ENCODE measurements at regions not wholly inside any gene's neighbourhood (a gene's known extent, or its start where the extent isn't known, plus 50 kb on each side); places are given as distances from the start of the nearest gene placed in this dataset.

- TF ChIP-seq, protein P1, sequence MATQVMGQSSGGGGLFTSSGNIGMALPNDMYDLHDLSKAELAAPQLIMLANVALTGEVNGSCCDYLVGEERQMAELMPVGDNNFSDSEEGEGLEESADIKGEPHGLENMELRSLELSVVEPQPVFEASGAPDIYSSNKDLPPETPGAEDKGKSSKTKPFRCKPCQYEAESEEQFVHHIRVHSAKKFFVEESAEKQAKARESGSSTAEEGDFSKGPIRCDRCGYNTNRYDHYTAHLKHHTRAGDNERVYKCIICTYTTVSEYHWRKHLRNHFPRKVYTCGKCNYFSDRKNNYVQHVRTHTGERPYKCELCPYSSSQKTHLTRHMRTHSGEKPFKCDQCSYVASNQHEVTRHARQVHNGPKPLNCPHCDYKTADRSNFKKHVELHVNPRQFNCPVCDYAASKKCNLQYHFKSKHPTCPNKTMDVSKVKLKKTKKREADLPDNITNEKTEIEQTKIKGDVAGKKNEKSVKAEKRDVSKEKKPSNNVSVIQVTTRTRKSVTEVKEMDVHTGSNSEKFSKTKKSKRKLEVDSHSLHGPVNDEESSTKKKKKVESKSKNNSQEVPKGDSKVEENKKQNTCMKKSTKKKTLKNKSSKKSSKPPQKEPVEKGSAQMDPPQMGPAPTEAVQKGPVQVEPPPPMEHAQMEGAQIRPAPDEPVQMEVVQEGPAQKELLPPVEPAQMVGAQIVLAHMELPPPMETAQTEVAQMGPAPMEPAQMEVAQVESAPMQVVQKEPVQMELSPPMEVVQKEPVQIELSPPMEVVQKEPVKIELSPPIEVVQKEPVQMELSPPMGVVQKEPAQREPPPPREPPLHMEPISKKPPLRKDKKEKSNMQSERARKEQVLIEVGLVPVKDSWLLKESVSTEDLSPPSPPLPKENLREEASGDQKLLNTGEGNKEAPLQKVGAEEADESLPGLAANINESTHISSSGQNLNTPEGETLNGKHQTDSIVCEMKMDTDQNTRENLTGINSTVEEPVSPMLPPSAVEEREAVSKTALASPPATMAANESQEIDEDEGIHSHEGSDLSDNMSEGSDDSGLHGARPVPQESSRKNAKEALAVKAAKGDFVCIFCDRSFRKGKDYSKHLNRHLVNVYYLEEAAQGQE (IDR thresholded peaks at IDR 0.05; ENCODE audit: insufficient read depth in 1 of 2, low read depth in 2 of 2, low read length in 2 of 2): no peak
- no peak for TF ChIP-seq SIN3A (IDR thresholded peaks at IDR 0.05; ENCODE audit: borderline replicate concordance, insufficient read depth, low read length)
- no peak for TF ChIP-seq POLR2AphosphoS5 (IDR thresholded peaks at IDR 0.05; ENCODE audit: low read depth, low read length)
- TF ChIP-seq TAF1 (IDR thresholded peaks at IDR 0.05; ENCODE audit: borderline replicate concordance, insufficient read depth, low read length): no peak
- TF ChIP-seq FOXP2 (optimal IDR thresholded peaks at IDR 0.05; ENCODE audit: borderline replicate concordance, extremely low read depth, extremely low read length, insufficient read depth): no peak
Measured at GRCh38 chr3:68479779-68480178, 452.6 kb downstream of the TAFA4 start.

GRCh38 chr3:68468695-68469375 is 463.5 kb downstream of the TAFA4 start:
- no peak for TF ChIP-seq TAF1 (IDR thresholded peaks at IDR 0.05; ENCODE audit: borderline replicate concordance, insufficient read depth, low read length)
- TF ChIP-seq, protein P1 (IDR thresholded peaks at IDR 0.05; ENCODE audit: insufficient read depth in 1 of 2, low read depth in 2 of 2, low read length in 2 of 2): no peak
- TF ChIP-seq POLR2AphosphoS5 (IDR thresholded peaks at IDR 0.05; ENCODE audit: low read depth, low read length): no peak
- TF ChIP-seq FOXP2 (optimal IDR thresholded peaks at IDR 0.05; ENCODE audit: borderline replicate concordance, extremely low read depth, extremely low read length, insufficient read depth): no peak
- no peak for TF ChIP-seq SIN3A (IDR thresholded peaks at IDR 0.05; ENCODE audit: borderline replicate concordance, insufficient read depth, low read length)

GRCh38 chr3:68467465-68467864 is 464.9 kb downstream of the TAFA4 start:
- TF ChIP-seq FOXP2 (optimal IDR thresholded peaks at IDR 0.05; ENCODE audit: borderline replicate concordance, extremely low read depth, extremely low read length, insufficient read depth) (no peak), POLR2AphosphoS5 (IDR thresholded peaks at IDR 0.05; ENCODE audit: low read depth, low read length) (no peak), TAF1 (IDR thresholded peaks at IDR 0.05; ENCODE audit: borderline replicate concordance, insufficient read depth, low read length) (no peak), SIN3A (IDR thresholded peaks at IDR 0.05; ENCODE audit: borderline replicate concordance, insufficient read depth, low read length) (no peak)
- TF ChIP-seq, protein P1 (IDR thresholded peaks at IDR 0.05; ENCODE audit: insufficient read depth in 1 of 2, low read depth in 2 of 2, low read length in 2 of 2): no peak

DNA sequence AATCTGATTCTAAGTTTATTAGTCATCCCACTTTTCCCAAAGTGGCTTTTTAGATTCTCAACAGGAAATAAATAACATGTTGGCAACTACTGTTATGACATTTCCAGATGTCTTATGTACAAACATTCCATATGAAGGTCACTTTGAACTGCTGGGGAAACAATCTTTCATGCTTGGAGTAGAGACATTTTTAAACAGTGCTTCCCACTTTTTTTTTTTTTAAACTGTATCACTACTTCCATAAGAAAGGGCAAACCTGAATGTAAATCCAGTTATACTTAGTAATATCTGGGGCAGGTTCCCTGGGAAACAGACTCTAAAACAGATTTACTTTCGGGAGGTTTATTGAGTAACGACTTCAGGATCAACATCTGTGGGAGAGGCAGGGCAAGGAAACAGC is 473.8 kb downstream of the TAFA4 start:
- no peak for TF ChIP-seq FOXP2 (optimal IDR thresholded peaks at IDR 0.05; ENCODE audit: borderline replicate concordance, extremely low read depth, extremely low read length, insufficient read depth)
- TF ChIP-seq TAF1 (IDR thresholded peaks at IDR 0.05; ENCODE audit: borderline replicate concordance, insufficient read depth, low read length): no peak
- no peak for TF ChIP-seq POLR2AphosphoS5 (IDR thresholded peaks at IDR 0.05; ENCODE audit: low read depth, low read length)
- TF ChIP-seq, protein P1 (IDR thresholded peaks at IDR 0.05; ENCODE audit: insufficient read depth in 1 of 2, low read depth in 2 of 2, low read length in 2 of 2): no peak
- TF ChIP-seq SIN3A (IDR thresholded peaks at IDR 0.05; ENCODE audit: borderline replicate concordance, insufficient read depth, low read length): no peak
